Stromal cell of bone marrow (primary cell): ENCODE measurements at regions not wholly inside any gene's neighbourhood (a gene's known extent, or its start where the extent isn't known, plus 50 kb on each side); places are given as distances from the start of the nearest gene placed in this dataset.
"Not testable (repeated sequence)": the region's sequence is repeated elsewhere in the genome, so short reads cannot be mapped to it uniquely, and the experiment has no call there.

Experiments used
- DNase-seq: peaks from one replicate; pipeline ENCODE4 v3.0.0-alpha.2; 2012; ENCODE audit warnings: low read depth

DNA sequence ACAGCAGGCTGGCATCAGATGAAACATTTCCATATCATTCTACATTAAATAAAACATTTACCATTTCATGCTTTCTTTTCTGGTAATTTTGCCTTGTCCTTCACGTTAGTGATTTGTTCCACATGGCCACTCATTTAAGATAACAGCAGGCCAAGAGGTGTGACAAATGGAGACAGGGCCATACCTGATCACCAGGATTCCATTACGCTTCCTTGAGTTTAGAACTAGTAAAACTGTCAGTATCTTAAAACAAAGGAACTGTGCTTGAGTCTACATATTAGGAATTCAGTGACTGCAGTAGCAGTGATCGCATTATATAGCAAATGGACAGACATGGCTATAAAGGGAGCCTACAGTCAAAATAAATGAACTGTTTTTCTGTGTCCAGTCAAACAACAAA lies 155.1 kb upstream of the FSHR start:
- no peak for DNase-seq

DNA sequence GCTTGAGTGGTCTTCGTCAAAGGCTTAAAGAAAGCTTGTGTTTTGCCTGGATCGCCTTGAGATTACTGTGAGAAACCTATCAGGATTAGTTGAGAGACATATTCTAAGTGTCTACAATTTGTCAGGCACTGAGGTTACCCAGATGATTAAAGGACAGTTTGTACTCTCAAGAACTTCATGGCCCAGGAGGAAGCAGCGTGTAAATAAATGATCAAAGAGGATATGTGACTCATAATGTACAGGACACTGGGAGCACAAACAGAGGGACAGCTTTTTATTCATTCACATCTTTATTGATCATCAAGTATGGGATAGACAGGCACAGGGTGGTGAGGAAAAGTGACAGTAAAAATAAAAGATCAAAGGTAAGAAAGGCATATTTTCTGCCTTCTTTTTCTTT lies 152.6 kb upstream of the FSHR start:
- DNase-seq = no peak

DNA sequence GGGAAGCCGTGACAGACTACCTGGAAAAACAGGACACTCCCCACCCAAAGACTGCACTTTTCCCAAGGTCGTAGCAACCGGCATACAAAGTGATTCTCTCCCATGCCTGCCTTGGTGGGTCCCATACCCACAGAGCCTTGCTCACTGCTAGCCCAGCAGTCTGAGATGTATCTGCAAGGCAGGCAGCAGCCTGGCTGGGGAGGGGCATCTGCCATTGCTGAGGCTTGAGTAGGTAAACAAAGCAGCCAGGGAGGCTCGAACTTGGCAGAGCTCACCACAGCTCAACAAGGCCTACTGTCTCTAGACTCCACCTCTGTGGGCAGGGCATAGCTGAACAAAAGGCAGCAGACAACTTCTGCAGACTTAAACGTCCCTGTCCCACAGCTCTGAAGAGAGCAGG lies 144.4 kb upstream of the FSHR start:
- DNase-seq = not testable (repeated sequence)

DNA sequence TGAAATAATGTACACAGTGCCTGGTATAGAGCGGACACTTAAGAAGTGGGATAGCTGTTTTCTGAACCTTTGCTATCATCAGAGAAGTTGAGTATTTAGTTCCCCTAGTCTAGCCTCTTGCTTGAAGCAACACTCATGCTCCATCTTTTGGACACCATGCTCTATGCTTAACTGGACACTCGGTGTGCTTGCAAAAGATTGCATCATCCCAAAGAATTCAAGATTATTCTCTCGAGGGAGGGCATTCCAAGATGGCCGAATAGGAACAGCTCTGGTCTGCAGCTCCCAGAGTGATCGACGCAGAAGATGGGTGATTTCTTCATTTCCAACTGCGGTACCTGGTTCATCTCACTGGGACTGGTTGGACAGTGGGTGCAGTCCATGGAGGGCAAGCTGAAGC lies 143.9 kb upstream of the FSHR start:
- DNase-seq = no peak

DNA sequence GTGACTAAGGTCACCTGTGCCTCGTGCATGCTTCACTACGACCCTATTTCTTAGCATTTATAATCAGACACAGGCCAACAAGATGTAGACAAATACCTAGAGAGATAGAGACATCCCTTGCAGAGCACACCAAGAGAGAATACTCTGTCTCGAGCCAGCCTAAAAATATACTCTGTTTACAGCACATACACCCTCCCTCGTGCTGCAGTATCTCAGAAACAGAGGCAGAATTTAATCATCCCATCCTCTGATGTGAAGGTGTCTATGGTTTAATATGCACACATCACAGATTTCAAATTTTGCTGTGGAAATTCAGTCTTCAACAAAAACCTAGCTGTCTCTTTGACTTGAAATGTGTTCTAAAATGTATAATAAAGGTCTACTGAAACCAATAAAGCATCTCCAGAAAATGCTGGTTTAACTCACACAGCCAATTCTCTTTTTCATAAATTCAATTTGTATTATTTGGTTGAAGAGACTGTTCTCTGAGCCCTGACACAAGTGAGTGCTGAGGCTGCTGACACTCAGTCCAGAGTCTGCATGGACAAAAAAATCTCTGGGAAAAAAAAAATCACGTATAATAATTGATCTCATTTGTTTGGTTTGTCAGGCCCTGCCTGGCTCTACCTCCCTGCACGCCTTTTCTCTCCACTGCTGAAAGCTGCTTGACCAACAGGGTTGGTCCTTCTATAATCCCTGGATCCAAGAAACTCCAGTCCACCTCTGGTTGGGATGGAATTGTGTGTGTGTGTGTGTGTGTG lies 142.0 kb upstream of the FSHR start:
- no peak for DNase-seq

DNA sequence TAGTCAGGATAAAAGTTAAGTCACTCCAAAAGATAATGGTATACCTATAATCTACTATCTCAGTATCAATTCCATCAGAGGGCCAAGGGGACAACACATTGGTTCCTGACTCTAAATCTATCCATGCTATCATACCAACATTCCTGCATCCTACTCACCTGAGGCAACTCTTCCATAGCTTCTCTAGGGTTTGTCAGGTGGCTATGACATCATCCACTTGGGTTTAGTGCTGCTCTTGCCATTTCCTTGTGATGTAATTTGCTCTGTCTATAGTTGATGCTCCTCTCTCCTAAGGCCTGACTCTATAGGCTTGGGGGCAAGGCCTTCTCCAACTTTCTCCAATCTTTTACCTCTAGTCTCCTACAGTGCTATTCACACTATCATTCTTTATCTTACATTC lies 139.9 kb upstream of the FSHR start:
- DNase-seq = no peak

DNA sequence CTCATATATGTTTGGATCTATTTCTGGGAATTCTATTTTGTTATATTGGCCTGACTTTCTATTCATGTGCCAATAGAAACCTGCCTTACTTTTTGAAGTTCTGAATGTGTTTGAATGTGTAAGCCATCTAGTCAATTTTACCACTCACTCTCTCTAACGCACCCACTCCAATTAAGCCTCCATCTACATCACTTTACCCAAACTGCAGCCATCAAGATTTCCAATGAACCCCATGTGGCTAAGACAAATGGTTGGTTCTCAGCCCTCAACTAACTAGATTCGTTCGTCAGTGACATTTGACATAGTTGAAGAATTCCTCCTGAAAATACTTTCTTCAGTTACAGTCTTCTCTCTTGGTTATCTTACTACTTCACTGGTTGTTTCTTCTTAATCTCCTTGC lies 137.3 kb upstream of the FSHR start:
- no peak for DNase-seq

DNA sequence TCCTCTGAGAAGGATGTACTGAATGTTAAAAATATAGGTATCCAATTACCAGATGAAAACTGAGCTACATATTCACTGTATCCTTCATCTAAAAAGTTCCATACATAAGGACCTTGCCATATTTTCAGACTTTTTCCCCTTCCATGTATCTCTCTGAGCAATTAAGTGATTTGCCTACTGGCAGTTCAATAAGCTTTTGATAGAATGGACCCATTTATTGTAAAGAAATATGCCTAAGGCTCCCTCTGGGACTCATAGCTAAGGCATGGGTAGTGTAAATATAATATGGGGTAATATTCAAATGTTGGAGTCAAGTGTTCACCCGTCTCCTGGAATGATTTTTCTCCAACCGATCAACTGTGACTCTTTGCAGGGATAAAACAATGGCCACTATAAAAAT lies 135.4 kb upstream of the FSHR start:
- DNase-seq = no peak

DNA sequence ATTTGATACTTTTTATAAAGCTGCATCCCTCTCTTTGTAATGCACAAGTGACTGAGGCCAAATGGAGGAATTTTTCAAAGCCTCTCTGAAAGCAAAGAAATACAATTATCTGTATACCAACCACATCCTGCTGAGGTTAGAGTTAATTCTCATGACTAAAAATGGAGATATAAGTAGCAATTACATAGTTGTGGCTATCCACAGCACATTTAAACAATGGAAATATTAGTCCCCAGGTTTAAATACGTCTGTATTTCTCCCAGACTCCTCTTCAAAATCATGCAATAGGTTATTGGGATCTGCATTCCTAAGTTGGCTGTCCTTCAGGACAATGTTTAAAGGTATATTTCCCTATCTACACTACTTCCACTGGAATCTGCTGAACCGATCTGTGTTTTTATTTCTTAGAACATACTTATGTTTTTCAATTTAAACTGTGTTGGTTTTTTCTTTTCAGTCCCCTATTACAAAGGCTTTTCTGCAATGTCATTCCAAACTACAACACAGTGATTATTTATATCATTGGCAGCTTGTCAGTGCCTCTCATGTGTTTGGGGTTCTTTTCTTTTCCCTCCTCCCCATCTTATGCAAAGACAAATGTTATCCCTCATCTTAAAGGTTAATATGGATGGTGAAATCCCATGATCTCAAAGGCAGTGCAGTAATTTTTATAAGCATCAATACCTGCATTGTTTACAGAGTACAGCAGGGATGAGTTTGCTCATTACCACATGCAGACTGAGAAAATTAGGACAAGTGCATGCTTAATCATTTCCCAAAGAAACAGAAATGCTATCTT lies 134.8 kb upstream of the FSHR start:
- no peak for DNase-seq

DNA sequence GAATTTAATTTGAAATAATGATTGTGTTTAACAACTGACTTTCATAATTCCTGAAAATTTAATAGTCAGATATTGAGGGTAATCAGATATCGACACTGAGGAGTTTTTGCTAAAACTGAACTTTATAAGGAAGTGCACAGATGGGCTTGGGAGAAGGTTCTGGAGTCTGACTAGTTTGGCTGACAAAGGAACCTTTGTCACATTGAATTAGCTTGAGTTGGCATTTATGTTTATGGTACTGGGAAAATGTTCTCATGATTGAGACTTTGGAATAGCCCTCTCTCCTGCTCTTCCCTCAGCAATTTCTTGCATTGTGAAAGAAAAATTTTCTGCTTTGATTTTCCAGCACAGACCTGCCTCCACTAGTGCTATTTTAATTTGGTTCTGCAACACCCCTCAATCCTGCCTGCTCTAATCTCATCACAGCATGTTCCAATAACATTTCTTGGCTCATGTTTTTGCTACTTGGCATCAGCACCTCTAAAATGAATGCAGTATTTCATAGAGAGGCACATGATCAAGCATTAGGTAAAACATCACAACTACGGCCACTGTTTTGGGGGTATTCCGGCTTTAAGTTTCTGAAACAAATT lies 133.9 kb upstream of the FSHR start:
- no peak for DNase-seq

DNA sequence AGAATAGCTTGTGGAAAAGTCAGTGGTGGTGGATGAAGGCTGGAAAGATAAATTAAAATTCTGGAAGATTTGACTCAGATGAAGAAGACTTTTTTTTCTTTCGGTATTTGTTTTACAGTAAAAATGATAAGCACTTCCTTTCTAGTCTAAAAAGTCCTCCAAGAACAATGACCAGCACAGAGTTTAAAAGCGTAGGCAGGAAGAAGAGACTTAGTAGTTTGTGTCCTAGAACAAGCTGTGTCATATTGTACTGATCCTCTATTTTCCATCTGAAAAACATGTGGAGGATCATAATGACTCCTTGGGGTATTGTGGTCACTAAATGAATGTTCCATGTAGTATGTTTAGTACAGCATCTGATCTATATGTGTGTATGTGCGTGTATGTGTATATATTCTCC lies 132.4 kb upstream of the FSHR start:
- no peak for DNase-seq

DNA sequence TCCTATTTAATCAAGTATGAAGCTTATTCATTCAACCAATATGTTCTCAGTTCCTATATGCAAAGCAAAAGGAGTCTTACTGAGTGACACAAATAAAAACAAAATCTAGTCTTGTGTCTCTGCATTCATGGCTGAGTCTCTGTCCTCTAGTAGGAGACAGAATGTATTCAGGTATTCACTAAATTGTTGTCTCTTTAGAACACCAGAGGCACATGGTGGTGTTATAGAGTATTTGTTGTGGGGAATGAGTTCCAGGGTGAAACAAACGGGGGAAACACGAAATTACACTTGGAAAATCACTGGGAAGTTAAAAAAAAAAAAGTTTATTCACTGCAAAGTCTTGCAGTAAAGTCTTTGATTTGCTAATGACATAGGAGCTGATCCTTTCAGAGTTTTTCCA lies 131.7 kb upstream of the FSHR start:
- no peak for DNase-seq

DNA sequence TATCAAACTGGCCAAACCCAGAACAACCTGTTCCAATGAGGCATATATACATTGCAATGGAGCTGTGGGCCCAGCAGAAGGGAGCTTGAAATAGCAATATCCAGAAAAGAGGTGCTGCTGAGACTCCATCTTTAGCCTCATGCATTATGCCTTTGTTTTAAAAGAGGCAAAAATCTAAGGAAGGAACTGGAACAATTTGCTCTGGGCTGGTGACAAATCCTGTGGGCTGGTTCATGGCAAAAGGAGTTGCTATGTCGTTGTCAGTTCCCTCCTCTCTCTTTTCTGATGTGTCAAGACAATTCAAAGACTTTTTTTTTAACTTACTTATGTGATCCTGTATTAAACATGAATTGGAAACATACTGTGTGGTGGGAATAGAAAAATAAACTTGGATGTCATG lies 124.2 kb upstream of the FSHR start:
- DNase-seq = no peak

DNA sequence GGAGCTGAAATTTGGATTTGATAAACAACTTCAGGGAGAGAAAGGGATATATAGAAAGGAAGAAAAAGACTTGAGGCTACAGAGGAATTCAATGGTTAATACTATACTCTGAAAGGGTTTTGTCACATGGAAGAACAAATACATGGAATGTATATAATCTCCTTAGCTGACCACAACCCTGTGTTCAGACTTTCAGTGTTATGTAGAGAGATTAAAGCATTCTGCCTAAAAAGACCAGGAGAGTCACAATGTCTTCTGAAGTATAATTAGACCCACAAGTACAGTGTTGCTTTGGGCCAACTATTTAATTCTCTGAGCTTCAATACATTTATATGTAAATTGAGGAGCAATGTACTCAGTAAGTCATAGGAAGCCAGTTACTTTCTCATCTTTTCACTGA lies 123.8 kb upstream of the FSHR start:
- no peak for DNase-seq

DNA sequence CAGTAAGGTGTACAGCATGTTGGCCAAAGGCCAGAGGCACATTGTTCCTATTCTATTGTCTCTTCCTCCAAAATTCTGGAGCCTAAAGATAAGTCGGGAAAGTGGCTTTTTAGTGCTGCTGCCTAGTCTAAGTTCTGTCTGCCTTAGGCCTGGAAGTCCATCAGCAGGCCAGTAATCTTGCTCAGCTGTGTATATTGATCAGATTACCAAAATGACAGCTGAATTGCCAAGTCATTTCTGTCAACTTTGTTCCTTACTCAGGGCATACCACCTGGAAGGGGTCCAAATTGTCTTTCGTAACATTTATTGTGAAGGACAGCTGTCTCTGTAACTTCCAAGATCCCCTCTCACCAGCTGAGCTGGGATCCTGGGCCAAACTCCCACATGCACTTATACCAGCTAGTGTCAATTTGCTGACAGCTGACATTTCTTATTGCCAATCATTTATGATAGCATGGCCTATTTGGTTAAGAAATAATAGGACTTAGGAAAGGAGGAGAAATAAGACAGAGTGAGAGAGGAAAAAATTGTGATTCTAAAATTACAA lies 116.8 kb upstream of the FSHR start:
- no peak for DNase-seq

DNA sequence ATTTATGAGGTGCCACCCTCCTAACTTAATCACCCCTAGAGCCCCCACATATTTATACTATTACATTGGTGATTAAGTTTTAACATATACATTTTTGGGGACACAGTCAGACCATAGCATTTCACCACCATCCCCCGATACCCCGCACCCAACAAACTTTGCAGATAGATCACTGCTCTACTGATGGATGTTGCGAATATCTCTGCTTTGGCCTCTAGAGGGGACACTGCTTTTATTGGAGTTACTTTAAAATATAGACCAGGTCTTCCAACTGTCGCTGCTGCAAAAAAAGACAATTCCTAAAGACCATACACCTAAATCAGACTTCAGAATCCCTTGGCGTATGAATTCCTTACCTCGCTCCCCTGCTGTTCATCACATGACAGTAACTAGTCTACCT lies 115.8 kb upstream of the FSHR start:
- DNase-seq = no peak

DNA sequence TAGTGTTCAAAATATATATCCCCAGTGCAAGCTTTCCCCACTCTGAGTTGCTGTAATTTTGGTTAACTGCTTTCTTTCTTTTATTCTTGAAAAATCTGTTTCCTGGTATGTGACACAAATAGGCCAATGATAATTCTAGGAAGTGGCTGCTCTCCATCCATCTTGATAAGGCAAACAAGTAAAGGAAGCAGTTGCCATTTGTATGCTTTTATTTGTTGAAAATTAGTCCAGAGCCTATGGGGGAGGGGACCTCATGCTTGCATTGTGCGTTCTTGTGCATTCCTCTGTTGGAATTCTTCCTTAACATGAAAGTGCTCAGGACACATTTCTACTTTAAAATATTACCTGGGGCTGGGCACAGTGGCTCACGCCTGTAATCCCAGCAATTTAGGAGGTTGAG lies 111.2 kb upstream of the FSHR start:
- DNase-seq = no peak

DNA sequence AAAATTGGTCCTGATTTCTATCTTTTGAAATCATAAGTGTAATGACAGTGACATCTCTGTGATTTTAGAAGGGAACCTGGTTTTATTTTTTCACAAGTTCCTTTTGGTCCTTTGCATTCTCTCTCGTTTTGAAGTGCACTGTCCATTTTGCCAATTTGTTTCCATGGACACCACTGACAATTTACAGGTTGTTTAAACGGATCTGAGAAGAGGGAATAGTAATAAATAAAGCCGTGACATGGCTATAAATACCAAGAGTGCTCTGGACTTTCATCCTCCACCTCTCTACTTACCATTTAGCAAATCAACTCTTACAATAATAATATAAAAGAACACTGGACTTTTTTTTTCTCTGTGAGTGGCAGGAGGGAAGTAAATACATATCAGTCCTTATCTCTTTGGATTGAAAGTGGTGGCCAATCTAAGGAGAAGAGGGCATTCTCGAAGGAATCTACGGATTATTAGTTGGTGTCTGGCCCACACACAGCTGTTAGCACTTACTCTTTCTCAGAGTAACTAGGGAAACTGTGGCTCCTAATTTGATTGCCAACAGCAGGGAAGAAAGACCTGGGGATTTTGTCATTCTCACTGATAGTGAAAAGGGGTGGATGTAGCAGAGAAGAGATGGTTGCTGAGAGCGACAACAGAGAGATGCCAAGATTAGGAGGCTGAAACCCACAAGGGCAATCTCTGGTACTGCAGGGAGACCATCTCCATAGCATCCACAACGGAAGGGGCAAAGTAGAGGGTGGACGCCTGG lies 108.7 kb upstream of the FSHR start:
- DNase-seq = no peak

DNA sequence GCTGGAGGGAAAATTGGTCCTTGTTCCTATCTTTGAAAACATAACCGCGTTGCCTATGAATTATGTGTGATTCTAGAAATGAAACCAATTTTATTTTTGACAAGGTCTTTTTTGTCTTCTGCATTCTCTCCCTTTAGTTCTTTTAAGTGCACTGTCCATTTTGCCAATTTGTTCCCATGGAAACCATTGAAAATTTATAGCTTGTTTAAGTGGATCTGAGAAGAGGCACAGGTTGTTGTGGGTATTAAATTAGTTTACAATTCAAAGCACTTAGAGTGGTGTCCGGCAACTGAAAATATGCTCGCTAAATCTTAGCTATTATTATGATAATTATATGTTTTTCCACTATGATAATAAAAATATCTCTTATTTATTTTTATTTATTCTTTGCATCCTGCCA lies 107.5 kb upstream of the FSHR start:
- DNase-seq = no peak

DNA sequence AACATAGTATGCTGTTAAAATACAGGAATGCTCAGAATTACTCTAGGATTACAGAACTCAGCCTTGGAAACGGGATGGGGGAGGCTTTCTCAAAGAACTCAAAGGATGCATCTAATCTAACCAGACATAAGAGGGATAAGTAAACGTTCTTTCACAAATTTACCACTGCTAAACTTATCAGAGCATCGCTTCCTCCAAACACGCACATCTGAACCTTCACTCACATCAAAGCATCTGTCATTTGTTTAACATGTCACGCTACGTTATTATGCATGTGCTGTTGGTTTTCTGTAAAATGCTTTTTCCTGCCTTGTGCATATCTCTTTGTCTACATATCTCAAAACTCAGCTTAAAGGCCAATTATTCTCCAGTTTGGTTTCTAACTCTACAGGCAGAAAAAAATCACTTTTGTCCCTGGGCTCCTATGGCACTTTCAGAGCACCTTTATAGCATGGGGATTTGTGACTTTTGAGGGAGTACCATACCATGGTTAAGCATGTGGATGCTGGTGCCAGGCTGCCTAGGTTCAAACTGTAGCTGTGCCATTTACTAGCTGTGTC lies 106.7 kb upstream of the FSHR start:
- DNase-seq = no peak

DNA sequence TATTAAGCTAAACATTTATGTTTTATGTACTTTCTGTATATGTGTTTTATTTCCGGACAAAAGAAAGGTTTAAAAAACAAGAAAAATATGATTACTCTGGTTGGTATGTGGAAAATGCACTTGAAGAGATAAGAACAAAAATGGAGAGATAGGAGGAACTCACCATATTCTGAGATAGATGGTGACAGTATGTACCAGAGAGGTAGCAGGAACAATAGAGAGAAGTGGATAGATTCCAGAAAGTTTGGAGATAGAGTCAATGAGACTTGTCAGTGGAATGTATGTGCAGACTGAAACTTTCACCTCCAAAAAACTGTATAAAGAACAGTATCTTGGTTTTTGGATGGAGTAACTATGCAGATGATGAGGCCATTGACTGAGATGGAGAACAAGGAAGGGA lies 105.6 kb upstream of the FSHR start:
- DNase-seq = no peak

DNA sequence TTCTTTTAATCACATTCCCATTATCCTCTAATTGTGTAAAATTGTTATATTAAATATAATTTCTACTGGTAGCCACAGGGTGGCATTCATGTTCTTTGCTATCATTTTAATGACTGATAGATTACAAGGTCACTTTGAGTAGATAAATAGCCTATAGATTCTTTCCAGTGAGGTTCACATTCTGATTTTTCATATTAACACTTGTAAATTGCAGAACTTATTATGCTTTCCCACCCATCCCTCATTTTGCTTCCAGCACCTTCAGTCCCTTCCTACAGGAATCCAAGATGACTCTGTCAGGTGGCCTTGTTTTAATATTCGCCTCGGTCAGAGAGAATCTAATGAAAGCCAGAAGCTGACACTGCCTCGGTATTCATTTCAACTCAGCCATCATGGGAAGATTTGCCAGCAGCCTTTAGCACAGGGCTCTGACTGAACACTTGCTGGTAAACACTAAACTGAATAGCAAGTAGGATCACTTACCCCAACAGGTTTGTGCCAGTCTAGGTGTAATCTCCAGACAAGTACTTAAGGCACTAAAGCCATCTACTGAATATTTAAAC lies 101.2 kb upstream of the FSHR start:
- DNase-seq = no peak
